Dedifferentiated amniotic fluid mesenchymal stem cell (primary cell): ENCODE measurements at regions not wholly inside any gene's neighbourhood (a gene's known extent, or its start where the extent isn't known, plus 50 kb on each side); places are given as distances from the start of the nearest gene placed in this dataset.

ENCODE experiments used
- DNase-seq: peaks from one replicate; pipeline ENCODE4 v3.0.0-alpha.2; 2016; ENCODE audit errors: extremely low spot score

- no peak for DNase-seq
Measured at GRCh38 chr11:128219731-128220120, 367.6 kb downstream of the ETS1 start.

- no peak for DNase-seq
Measured at GRCh38 chr11:128216198-128216597, 371.2 kb downstream of the ETS1 start.

GRCh38 chr11:128215238-128215882 lies 372.0 kb downstream of the ETS1 start:
- no peak for DNase-seq

- DNase-seq = no peak
Measured at GRCh38 chr11:128214263-128214662, 373.1 kb downstream of the ETS1 start.

GRCh38 chr11:128213461-128213860 lies 373.9 kb downstream of the ETS1 start:
- no peak for DNase-seq

GRCh38 chr11:128212324-128212723 lies 375.0 kb downstream of the ETS1 start:
- no peak for DNase-seq

- DNase-seq = peak; percentile 70
Measured at GRCh38 chr11:128210148-128210940, 377.0 kb downstream of the ETS1 start.

GRCh38 chr11:128209138-128209435 lies 378.3 kb downstream of the ETS1 start:
- no peak for DNase-seq

GRCh38 chr11:128208329-128209137 lies 378.8 kb downstream of the ETS1 start:
- DNase-seq = peak; percentile 66

GRCh38 chr11:128207861-128208321 lies 379.5 kb downstream of the ETS1 start:
- DNase-seq = peak; percentile 62

GRCh38 chr11:128206461-128206860 lies 380.9 kb downstream of the ETS1 start:
- DNase-seq = no peak

GRCh38 chr11:128205796-128206195 lies 381.6 kb downstream of the ETS1 start:
- DNase-seq = no peak

- no peak for DNase-seq
Measured at GRCh38 chr11:128204898-128205297, 382.5 kb downstream of the ETS1 start.

GRCh38 chr11:128201801-128202200 lies 385.6 kb downstream of the ETS1 start:
- DNase-seq = no peak

- DNase-seq = no peak
Measured at GRCh38 chr11:128201009-128201408, 386.3 kb downstream of the ETS1 start.

- no peak for DNase-seq
Measured at GRCh38 chr11:128200467-128200866, 386.9 kb downstream of the ETS1 start.

GRCh38 chr11:128198216-128198772 lies 389.1 kb downstream of the ETS1 start:
- no peak for DNase-seq

- DNase-seq = no peak
Measured at GRCh38 chr11:128196235-128196634, 391.1 kb downstream of the ETS1 start.

- DNase-seq = no peak
Measured at GRCh38 chr11:128195756-128196155, 391.6 kb downstream of the ETS1 start.

GRCh38 chr11:128195057-128195751 lies 392.2 kb downstream of the ETS1 start:
- no peak for DNase-seq

GRCh38 chr11:128194216-128194615 lies 393.1 kb downstream of the ETS1 start:
- no peak for DNase-seq

GRCh38 chr11:128193615-128194014 lies 393.7 kb downstream of the ETS1 start:
- DNase-seq = no peak
